ENCODE measurements at regions not wholly inside any gene's neighbourhood (a gene's known extent, or its start where the extent isn't known, plus 50 kb on each side); places are given as distances from the start of the nearest gene placed in this dataset.
"Not testable (repeated sequence)": the region's sequence is repeated elsewhere in the genome, so short reads cannot be mapped to it uniquely, and the experiment has no call there.

GRCh38 chr5:108560166-108560565, 178.3 kb upstream of the FBXL17 start:
- Mint-ChIP-seq H3K4me1 (no peaks in the 10 kb centered on the region), H3K9me3 (no peaks in the 10 kb centered on the region), H3K4me3 (no peak overlapping the region), H3K27me3 (no peaks in the 10 kb centered on the region), H3K27ac (no peak overlapping the region), H3K36me3 (ENCODE audit: low read depth) (no peaks in the 10 kb centered on the region)
- ChIA-PET CTCF (no interaction called here), POLR2A (no interaction called here)
- DNase-seq: no peak

DNA sequence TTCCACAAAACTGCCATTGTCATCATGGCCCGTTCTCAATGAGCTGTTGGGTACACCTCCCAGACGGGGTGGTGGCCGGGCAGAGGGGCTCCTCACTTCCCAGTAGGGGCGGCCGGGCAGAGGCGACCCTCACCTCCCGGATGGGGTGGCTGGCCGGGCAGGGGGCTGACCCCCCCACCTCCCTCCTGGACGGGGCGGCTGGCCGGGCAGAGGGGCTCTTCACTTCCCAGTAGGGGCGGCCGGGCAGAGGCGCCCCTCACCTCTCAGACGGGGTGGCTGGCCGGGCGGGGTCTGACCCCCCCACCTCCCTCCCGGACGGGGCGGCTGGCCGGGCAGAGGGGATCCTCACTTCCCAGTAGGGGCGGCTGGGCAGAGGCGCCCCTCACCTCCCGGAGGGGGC, 176.9 kb upstream of the FBXL17 start:
- H3K27me3 Mint-ChIP-seq; H3K36me3 Mint-ChIP-seq (ENCODE audit: low read depth); H3K9me3 Mint-ChIP-seq; POLR2A ChIA-PET; DNase-seq; H3K4me3 Mint-ChIP-seq; H3K4me1 Mint-ChIP-seq; H3K27ac Mint-ChIP-seq; CTCF ChIA-PET: not testable (repeated sequence)

GRCh38 chr5:108558142-108558541, 176.2 kb upstream of the FBXL17 start:
- H3K36me3 Mint-ChIP-seq (ENCODE audit: low read depth); H3K4me1 Mint-ChIP-seq; CTCF ChIA-PET: not testable (repeated sequence)

GRCh38 chr5:108557686-108558085, 175.8 kb upstream of the FBXL17 start:
- H3K4me1 Mint-ChIP-seq: no peaks in the 10 kb centered on the region
- no peaks in the 10 kb centered on the region for H3K9me3 Mint-ChIP-seq
- no peak for DNase-seq
- ChIA-PET CTCF (no interaction called here), POLR2A (no interaction called here)
- H3K27ac Mint-ChIP-seq: no peak overlapping the region
- no peaks in the 10 kb centered on the region for H3K36me3 Mint-ChIP-seq (ENCODE audit: low read depth)
- no peak overlapping the region for H3K4me3 Mint-ChIP-seq
- H3K27me3 Mint-ChIP-seq: no peaks in the 10 kb centered on the region

More at GRCh38 chr5:108558142-108558541, 176.2 kb upstream of the FBXL17 start:
- H3K9me3 Mint-ChIP-seq, H3K4me3 Mint-ChIP-seq, DNase-seq, POLR2A ChIA-PET, H3K27ac Mint-ChIP-seq, H3K27me3 Mint-ChIP-seq: not testable (repeated sequence)

- no peak for DNase-seq
- Mint-ChIP-seq H3K4me3 (no peak overlapping the region), H3K36me3 (ENCODE audit: low read depth) (no peaks in the 10 kb centered on the region), H3K27me3 (no peaks in the 10 kb centered on the region), H3K4me1 (no peaks in the 10 kb centered on the region), H3K9me3 (no peaks in the 10 kb centered on the region), H3K27ac (no peak overlapping the region)
- CTCF ChIA-PET: no interaction called here
- POLR2A ChIA-PET: no interaction called here
These were observed 174.7 kb upstream of the FBXL17 start for GRCh38 chr5:108556441-108557145.

GRCh38 chr5:108548684-108549596, 167.0 kb upstream of the FBXL17 start:
- ChIA-PET CTCF (no interaction called here), POLR2A (no interaction called here)
- no peak overlapping the region for H3K4me3 Mint-ChIP-seq
- no peak overlapping the region for H3K27ac Mint-ChIP-seq
- peaks cover 3% of the 10 kb centered on the region for H3K27me3 Mint-ChIP-seq
- no peak for DNase-seq
- H3K36me3 Mint-ChIP-seq (ENCODE audit: low read depth): no peaks in the 10 kb centered on the region
- H3K9me3 Mint-ChIP-seq: no peaks in the 10 kb centered on the region
- H3K4me1 Mint-ChIP-seq: no peaks in the 10 kb centered on the region

DNA sequence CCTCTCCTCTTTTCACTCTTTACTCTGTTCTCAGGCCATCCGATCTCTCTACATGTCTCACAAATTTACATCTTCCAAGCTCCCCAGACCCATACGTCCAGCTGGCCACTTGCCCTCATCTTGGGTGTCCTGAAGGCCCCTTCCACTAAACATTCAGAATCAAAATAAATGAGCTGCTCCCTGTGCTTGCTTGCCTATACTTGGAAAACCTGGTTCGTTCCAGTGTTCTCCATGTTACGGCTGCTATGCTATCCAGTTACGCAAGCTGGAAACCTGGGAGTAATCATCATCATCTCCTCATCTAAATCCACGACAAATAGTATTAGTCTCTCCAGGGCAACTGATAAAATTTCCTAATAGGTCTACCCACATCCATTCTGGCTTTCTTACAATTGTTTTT, 165.0 kb upstream of the FBXL17 start:
- Mint-ChIP-seq H3K4me1 (no peaks in the 10 kb centered on the region), H3K4me3 (no peak overlapping the region), H3K27me3 (peaks cover 3% of the 10 kb centered on the region), H3K27ac (no peak overlapping the region), H3K36me3 (ENCODE audit: low read depth) (no peaks in the 10 kb centered on the region), H3K9me3 (no peaks in the 10 kb centered on the region)
- POLR2A ChIA-PET: no interaction called here
- CTCF ChIA-PET: no interaction called here
- DNase-seq: no peak

DNA sequence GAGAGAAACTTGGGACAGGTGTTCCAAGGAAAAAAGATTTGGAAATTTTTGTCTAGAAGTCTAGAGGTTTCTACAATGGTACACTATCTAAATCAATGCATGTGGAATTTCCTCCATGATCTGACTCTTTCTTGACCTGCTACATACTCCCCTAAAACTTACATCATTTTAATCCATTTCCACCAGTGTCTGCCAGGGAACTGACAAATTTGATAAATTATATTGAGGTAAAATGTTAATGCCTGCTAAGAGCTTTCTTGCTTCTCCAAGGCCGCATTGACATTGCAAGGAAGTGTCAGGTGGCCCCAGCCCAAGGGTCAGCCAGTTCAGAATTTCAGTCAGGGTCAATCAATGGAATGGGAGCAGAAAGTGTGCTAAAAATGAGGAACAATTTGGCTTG, 163.4 kb upstream of the FBXL17 start:
- no peak overlapping the region for H3K27ac Mint-ChIP-seq
- no peaks in the 10 kb centered on the region for H3K4me1 Mint-ChIP-seq
- DNase-seq: no peak

DNA sequence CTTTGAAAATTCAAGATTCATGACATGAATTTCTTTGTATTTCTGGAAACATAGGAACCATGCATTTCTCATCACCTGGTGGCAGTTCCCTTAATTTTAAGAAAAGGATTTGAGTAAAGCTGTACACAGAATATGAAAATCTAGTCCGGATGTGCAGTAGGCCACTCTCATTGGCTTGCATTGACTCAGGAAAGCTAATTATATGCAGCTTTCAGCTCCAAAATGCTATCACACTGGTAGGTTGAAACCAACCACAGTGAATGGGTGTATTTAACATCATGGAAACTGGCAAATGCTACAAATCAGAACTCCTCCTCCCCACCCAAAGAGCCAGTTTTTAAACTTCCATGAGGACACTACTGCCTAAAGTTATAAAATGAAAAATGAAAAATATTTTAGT, 161.6 kb upstream of the FBXL17 start:
- Mint-ChIP-seq H3K4me3 (no peak overlapping the region), H3K4me1 (no peaks in the 10 kb centered on the region), H3K36me3 (ENCODE audit: low read depth) (no peaks in the 10 kb centered on the region), H3K27ac (no peak overlapping the region), H3K27me3 (peaks cover 3% of the 10 kb centered on the region), H3K9me3 (no peaks in the 10 kb centered on the region)
- ChIA-PET CTCF (no interaction called here), POLR2A (no interaction called here)
- no peak for DNase-seq

More for the DNA sequence above, 163.4 kb upstream of the FBXL17 start:
- ChIA-PET POLR2A (no interaction called here), CTCF (no interaction called here)
- Mint-ChIP-seq H3K27me3 (peaks cover 3% of the 10 kb centered on the region), H3K36me3 (ENCODE audit: low read depth) (no peaks in the 10 kb centered on the region), H3K9me3 (no peaks in the 10 kb centered on the region), H3K4me3 (no peak overlapping the region)

GRCh38 chr5:108541836-108542235, 159.9 kb upstream of the FBXL17 start:
- no peak overlapping the region for H3K27ac Mint-ChIP-seq
- POLR2A ChIA-PET: no interaction called here
- CTCF ChIA-PET: no interaction called here
- H3K27me3 Mint-ChIP-seq: peaks cover 5% of the 10 kb centered on the region
- no peak overlapping the region for H3K4me3 Mint-ChIP-seq
- H3K4me1 Mint-ChIP-seq: no peaks in the 10 kb centered on the region
- H3K9me3 Mint-ChIP-seq: no peaks in the 10 kb centered on the region
- DNase-seq: no peak
- no peaks in the 10 kb centered on the region for H3K36me3 Mint-ChIP-seq (ENCODE audit: low read depth)

DNA sequence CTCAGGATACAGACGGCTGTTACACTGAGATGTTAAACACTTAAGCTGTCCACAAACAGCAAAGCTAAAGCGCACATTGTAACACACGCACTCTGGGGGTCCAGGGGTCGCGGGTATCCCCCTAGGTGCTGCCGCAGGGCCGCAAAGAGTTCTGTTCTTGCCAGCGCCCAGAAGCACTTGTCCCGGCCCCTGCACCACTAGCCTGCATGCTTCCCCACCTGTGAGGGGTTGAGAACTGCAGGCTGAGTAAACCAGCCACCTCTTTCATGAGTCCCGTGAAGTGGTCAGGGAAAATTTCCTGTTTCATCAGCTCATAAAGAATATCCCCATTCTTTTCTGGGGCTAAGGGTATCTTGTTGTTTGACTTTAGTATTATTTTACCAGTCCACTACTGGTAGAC, 154.4 kb upstream of the FBXL17 start:
- H3K27me3 Mint-ChIP-seq: peaks cover 3% of the 10 kb centered on the region
- H3K9me3 Mint-ChIP-seq: no peaks in the 10 kb centered on the region
- H3K4me1 Mint-ChIP-seq: no peaks in the 10 kb centered on the region
- no peak overlapping the region for H3K4me3 Mint-ChIP-seq
- DNase-seq: no peak
- CTCF ChIA-PET: no interaction called here
- H3K36me3 Mint-ChIP-seq (ENCODE audit: low read depth): no peaks in the 10 kb centered on the region
- H3K27ac Mint-ChIP-seq: no peak overlapping the region
- POLR2A ChIA-PET: interaction anchor here (0.5 kb wide), 1 partner anchor 921 kb away, joined by 3 read pairs; no protein-coding TSS in a partner anchor

DNA sequence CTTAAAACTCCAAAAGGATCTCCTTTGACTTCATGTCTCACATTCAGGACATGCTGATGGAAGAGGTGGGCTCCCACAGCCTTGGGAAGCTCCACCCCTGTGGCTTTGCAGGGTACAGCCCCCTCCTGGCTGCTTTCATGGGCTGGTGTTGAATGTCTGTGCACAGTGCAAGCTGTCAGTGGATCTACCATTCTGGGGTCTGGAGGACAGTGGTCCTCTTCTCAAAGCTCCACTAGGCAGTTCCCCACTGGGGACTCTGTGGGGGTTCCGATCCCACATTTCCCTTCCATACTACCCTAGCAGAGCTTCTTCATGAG, 150.2 kb upstream of the FBXL17 start:
- POLR2A ChIA-PET; H3K9me3 Mint-ChIP-seq; DNase-seq; H3K4me3 Mint-ChIP-seq; H3K4me1 Mint-ChIP-seq; H3K36me3 Mint-ChIP-seq (ENCODE audit: low read depth); H3K27me3 Mint-ChIP-seq; CTCF ChIA-PET; H3K27ac Mint-ChIP-seq: not testable (repeated sequence)

DNA sequence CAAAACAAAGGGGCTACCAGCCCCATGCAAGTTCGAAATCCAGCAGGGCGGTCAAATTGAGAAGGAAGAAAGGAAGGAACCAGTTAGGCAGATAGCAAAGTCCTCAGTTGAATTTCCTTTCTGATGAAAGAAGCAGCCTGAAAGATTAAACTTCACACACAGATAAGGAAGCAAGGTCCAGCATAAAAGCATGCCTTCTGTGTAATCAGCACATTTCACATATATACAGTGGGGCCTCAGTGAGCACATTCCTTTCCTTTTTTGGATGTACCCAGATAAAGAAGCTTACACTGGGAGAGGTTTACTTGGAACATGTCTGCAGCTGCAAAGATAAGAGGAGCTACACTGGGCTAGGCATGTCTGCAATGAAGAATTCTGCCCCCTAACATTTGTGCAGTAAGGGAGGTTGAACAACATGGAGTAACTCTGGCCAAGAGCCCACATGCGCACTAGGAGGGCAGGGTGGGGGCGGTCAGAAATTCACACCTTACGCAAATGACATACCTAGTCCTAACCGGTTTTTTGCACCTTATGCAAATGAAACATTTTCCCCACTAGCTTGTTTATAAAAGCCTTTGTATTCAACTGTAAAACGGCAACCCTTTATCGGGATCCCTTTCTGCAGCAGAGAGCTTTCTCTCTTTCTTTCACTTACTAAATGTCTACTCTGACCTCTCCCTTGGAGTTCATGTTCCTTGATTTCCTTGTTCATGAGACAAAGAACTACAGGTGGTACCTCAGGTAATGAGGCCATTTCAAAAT, 149.7 kb upstream of the FBXL17 start:
- ChIA-PET CTCF (no interaction called here), POLR2A (no interaction called here)
- Mint-ChIP-seq H3K9me3 (peaks cover 1% of the 10 kb centered on the region), H3K4me3 (no peak overlapping the region), H3K27ac (no peak overlapping the region), H3K4me1 (no peaks in the 10 kb centered on the region), H3K27me3 (peaks cover 3% of the 10 kb centered on the region), H3K36me3 (ENCODE audit: low read depth) (no peaks in the 10 kb centered on the region)
- no peak for DNase-seq
